Lung (tissue), 11 donors: ENCODE measurements at regions not wholly inside any gene's neighbourhood (a gene's known extent, or its start where the extent isn't known, plus 50 kb on each side); places are given as distances from the start of the nearest gene placed in this dataset.
"Not testable (repeated sequence)": the region's sequence is repeated elsewhere in the genome, so short reads cannot be mapped to it uniquely, and the experiment has no call there.

ENCODE experiments used
- ATAC-seq: fragments of 200-7000 bp; cut with Tn5 transposase; one replicate; pipeline ENCODE4 v1.9.1; 2020; ENCODE audit warnings: moderate number of reproducible peaks; ENCODE audit not compliant: insufficient read depth, low FRiP score
- DNase-seq, 3 donors: peaks; one replicate each; pipeline ENCODE4 v3.0.0-alpha.2; 2013 to 2017
- H3K27ac ChIP-seq, 2 donors: one replicate each; pipeline ENCODE4 v1.5.1; 2013; ENCODE audit warnings: mild to moderate bottlenecking in 2 of 2, moderate library complexity in 2 of 2, control low read depth in 1 of 2, inconsistent platforms in 1 of 2, low read depth in 1 of 2, low read length in 1 of 2
- H3K27me3 ChIP-seq, 3 donors: one replicate each; pipeline ENCODE4 v1.5.1; 2013; ENCODE audit warnings: low read length in 2 of 3; ENCODE audit not compliant: control insufficient read depth in 3 of 3, insufficient read depth in 3 of 3
- H3K36me3 ChIP-seq, 4 donors: one replicate each; pipeline ENCODE4 v1.5.1; 2013; ENCODE audit warnings: low read length in 4 of 4, mild to moderate bottlenecking in 1 of 4, moderate library complexity in 1 of 4; ENCODE audit not compliant: control insufficient read depth in 4 of 4, insufficient read depth in 4 of 4
- H3K4me1 ChIP-seq, 5 donors: one replicate each; pipeline ENCODE4 v1.5.1; 2013; ENCODE audit warnings: low read length in 5 of 5, mild to moderate bottlenecking in 2 of 5, moderate library complexity in 1 of 5; ENCODE audit not compliant: control insufficient read depth in 5 of 5, insufficient read depth in 5 of 5
- H3K4me3 ChIP-seq: one replicate; pipeline ENCODE4 v1.5.1; 2013; ENCODE audit warnings: mild to moderate bottlenecking, control low read depth, moderate library complexity
- H3K9ac ChIP-seq, 2 donors: one replicate each; pipeline ENCODE4 v1.5.1; 2013; ENCODE audit warnings: low read length in 2 of 2, control low read depth in 1 of 2; ENCODE audit not compliant: insufficient read depth in 1 of 2
- H3K9me3 ChIP-seq, 4 donors: one replicate each; pipeline ENCODE4 v1.5.1; 2013; ENCODE audit warnings: low read length in 3 of 4, mild to moderate bottlenecking in 1 of 4, moderate library complexity in 1 of 4; ENCODE audit not compliant: control insufficient read depth in 4 of 4, insufficient read depth in 3 of 4
- CTCF ChIP-seq: IDR thresholded peaks from 2 replicates; pipeline ENCODE4 v1.5.1; 2012; ENCODE audit warnings: mild to moderate bottlenecking; ENCODE audit errors: control extremely low read depth, extremely low read depth
- WGBS, 2 donors: extraction: QIAGEN DNeasy Blood & Tissue Kit; methylation state at CpG; one replicate each; pipeline ENCODE4 v1.1.7; 2013; 5-methylcytosine and 5-hydroxymethylcytosine counted together
- donor health status: control.
- donor health status: control.
- donor health status: Bipolar disorder and iron deficiency.
- donor health status: healthy.
- donor health status: DM: yes; HTN: yes; CAD: no.

- DNase-seq (no peak), ATAC-seq (no peak)
- Histone ChIP-seq H3K36me3 (no peaks in the 10 kb centered on the region), H3K4me3 (no peak overlapping the region), H3K4me1 (no peaks in the 10 kb centered on the region), H3K9ac (no peak overlapping the region), H3K27ac (no peak overlapping the region), H3K27me3 (no peaks in the 10 kb centered on the region), H3K9me3 (no peaks in the 10 kb centered on the region)
- no peak for TF ChIP-seq CTCF
- WGBS, 2 donors, result 75 to 79% methylated on average over 1 of the region's 1 CpG
These were observed 174.6 kb downstream of the FAM174A start for GRCh38 chr5:100709771-100710170.

- not testable (repeated sequence) for H3K9me3 ChIP-seq, H3K9ac ChIP-seq, H3K4me3 ChIP-seq, ATAC-seq, H3K4me1 ChIP-seq, H3K36me3 ChIP-seq, H3K27me3 ChIP-seq, H3K27ac ChIP-seq, DNase-seq
- WGBS, 2 donors, result 66 to 72% methylated on average over 2 of the region's 2 CpGs
These were observed 179.6 kb downstream of the FAM174A start for GRCh38 chr5:100714780-100715179.

GRCh38 chr5:100722657-100723056 lies 180.4 kb downstream of the ST8SIA4 start:
- ATAC-seq (no peak), DNase-seq (no peak)
- Histone ChIP-seq H3K36me3 (no peaks in the 10 kb centered on the region), H3K4me1 (peaks cover 0 to 4% (median 0%) of the 10 kb centered on the region in 5 donors), H3K4me3 (no peak overlapping the region), H3K27me3 (no peaks in the 10 kb centered on the region), H3K9me3 (no peaks in the 10 kb centered on the region), H3K27ac (no peak overlapping the region), H3K9ac (no peak overlapping the region)
- no peak for TF ChIP-seq CTCF

GRCh38 chr5:100723229-100723628 lies 179.9 kb downstream of the ST8SIA4 start:
- TF ChIP-seq CTCF, result no peak
- Histone ChIP-seq H3K9me3 (no peaks in the 10 kb centered on the region), H3K9ac (no peak overlapping the region), H3K4me3 (no peak overlapping the region), H3K27ac (no peak overlapping the region), H3K27me3 (no peaks in the 10 kb centered on the region), H3K36me3 (no peaks in the 10 kb centered on the region), H3K4me1 (peaks cover 0 to 4% (median 0%) of the 10 kb centered on the region in 5 donors)
- DNase-seq, result no peak
- no peak for ATAC-seq
